ENCODE measurements at regions not wholly inside any gene's neighbourhood (a gene's known extent, or its start where the extent isn't known, plus 50 kb on each side); places are given as distances from the start of the nearest gene placed in this dataset.

DNA sequence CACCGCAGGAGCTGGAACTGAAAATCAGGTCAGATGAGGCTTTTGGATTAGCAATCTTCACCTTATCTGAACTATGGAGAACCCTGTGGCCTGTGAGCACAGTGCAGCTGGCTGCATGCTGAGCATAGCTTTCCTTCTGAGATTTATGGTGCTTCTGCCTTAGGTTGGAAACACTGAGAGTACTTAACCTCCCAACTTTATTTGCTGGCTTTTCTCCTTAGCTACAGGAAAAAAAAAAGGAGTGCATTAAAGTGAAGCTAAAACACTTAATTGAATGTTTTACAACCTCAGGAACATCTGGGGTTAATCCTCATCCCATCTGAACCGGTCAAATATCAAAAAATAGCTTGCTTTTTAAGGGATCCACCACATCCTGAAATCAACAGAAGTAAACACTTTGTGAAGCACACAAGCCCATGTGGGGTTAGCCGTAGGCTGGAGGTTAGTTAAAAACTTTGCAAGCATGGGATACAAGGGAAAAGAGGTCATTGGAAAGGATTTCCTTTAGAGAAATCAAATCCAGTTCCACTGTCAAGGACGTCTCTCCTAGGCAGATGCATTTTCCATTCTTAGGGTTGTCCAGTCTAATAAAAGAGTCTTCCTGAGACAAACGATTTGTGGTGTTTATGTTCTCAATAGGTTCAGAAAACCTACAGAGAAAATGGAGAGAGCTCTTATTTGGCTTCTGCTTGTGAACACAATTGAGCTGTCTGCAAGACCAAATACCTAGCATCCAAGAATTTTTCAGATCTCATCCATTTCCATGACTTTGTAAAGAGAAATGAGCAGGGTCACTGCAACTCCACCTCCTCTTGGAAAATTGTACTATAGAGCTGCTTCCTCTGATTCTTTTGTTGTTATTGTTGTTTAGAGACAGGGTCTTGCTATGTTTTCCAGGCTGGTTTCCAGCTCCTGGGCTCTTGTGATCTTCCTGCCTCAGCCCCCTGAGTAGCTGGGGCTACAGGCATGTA lies 470.4 kb upstream of the IGFBP3 start:
- DNase-seq (ENCODE audit: low read depth) = no peak
- TF ChIP-seq POLR2A (IDR thresholded peaks at IDR 0.05; ENCODE audit: extremely low read depth, insufficient read length) (no peak), MYC (IDR thresholded peaks at IDR 0.05; ENCODE audit: low read depth, low read length) (no peak)
- no peak overlapping the region for H3K4me3 ChIP-seq (ENCODE audit: low read depth, low read length)

DNA sequence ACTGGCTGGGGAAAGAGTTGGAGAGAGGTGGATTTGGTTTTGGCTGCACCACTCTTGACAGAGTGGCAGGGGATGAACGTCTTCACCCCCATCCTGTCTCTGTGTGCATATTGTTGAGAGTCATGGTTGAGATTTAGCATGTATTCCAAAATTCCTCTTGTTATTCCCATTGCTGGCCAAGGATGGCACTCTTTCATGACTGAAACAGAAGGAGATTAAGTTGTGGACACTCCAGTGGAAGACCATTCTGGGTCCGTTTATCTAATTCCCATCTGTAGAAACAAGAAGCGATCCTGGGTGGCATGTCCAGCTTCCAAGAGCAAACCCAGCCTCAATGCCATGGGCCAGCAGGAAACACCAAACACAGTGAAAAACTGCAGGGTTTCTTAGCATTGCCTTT lies 469.0 kb upstream of the IGFBP3 start:
- DNase-seq (ENCODE audit: low read depth) = no peak
- no peak for TF ChIP-seq POLR2A (IDR thresholded peaks at IDR 0.05; ENCODE audit: extremely low read depth, insufficient read length)
- TF ChIP-seq, protein P1, sequence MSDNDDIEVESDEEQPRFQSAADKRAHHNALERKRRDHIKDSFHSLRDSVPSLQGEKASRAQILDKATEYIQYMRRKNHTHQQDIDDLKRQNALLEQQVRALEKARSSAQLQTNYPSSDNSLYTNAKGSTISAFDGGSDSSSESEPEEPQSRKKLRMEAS (IDR thresholded peaks at IDR 0.05; ENCODE audit: low read depth, low read length) = no peak
- TF ChIP-seq, protein P2, sequence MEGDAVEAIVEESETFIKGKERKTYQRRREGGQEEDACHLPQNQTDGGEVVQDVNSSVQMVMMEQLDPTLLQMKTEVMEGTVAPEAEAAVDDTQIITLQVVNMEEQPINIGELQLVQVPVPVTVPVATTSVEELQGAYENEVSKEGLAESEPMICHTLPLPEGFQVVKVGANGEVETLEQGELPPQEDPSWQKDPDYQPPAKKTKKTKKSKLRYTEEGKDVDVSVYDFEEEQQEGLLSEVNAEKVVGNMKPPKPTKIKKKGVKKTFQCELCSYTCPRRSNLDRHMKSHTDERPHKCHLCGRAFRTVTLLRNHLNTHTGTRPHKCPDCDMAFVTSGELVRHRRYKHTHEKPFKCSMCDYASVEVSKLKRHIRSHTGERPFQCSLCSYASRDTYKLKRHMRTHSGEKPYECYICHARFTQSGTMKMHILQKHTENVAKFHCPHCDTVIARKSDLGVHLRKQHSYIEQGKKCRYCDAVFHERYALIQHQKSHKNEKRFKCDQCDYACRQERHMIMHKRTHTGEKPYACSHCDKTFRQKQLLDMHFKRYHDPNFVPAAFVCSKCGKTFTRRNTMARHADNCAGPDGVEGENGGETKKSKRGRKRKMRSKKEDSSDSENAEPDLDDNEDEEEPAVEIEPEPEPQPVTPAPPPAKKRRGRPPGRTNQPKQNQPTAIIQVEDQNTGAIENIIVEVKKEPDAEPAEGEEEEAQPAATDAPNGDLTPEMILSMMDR (IDR thresholded peaks at IDR 0.05; ENCODE audit: low read depth, low read length) = no peak
- TF ChIP-seq MYC (IDR thresholded peaks at IDR 0.05; ENCODE audit: low read depth, low read length) = no peak
- no peak overlapping the region for H3K4me3 ChIP-seq (ENCODE audit: low read depth, low read length)

DNA sequence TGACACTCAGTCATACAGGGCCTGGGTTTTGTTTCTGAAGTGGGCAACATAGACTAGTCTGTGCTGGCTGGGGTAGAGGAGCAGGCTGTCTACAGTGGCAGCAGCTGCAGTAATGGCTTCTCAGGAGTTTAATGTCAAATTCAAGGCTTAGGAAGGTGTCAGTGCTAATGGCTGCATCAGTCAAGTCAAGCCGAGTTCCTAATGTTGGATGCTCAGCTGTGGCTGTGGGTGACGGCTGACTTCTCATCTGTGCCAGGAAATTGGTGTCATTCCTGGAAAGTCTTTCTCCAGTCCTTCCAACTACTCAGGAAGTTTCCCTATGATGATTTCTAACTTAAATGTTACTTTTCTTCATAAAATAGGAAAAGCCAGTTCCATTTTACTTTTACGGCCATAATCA lies 468.1 kb upstream of the IGFBP3 start:
- TF ChIP-seq, protein P2 (IDR thresholded peaks at IDR 0.05; ENCODE audit: low read depth, low read length) = no peak
- TF ChIP-seq, protein P1 (IDR thresholded peaks at IDR 0.05; ENCODE audit: low read depth, low read length) = no peak
- TF ChIP-seq MYC (IDR thresholded peaks at IDR 0.05; ENCODE audit: low read depth, low read length) = no peak
- no peak for TF ChIP-seq POLR2A (IDR thresholded peaks at IDR 0.05; ENCODE audit: extremely low read depth, insufficient read length)
- DNase-seq (ENCODE audit: low read depth) = no peak
- H3K4me3 ChIP-seq (ENCODE audit: low read depth, low read length) = no peak overlapping the region

DNA sequence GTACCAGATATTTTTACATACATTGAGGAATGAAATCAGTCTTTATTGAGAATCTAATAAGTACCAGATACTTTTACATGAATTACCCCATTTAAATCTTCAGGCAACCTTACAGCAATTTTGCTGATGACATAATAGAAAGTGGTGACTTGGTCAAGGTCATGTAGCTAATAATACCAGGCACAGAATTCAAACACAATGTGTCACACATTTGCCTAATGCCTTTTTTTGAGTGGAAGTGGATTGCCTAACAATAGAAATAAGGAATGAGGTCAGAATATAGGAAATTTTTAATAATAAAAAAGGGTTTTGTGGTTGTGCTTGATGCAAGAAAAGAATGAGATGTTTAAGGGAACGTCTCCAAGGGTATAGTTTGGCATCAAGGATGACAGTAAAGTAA lies 466.6 kb upstream of the IGFBP3 start:
- no peak overlapping the region for H3K4me3 ChIP-seq (ENCODE audit: low read depth, low read length)
- no peak for TF ChIP-seq MYC (IDR thresholded peaks at IDR 0.05; ENCODE audit: low read depth, low read length)
- no peak for TF ChIP-seq POLR2A (IDR thresholded peaks at IDR 0.05; ENCODE audit: extremely low read depth, insufficient read length)
- TF ChIP-seq, protein P1 (IDR thresholded peaks at IDR 0.05; ENCODE audit: low read depth, low read length) = no peak
- TF ChIP-seq, protein P2 (IDR thresholded peaks at IDR 0.05; ENCODE audit: low read depth, low read length) = no peak
- DNase-seq (ENCODE audit: low read depth) = no peak

DNA sequence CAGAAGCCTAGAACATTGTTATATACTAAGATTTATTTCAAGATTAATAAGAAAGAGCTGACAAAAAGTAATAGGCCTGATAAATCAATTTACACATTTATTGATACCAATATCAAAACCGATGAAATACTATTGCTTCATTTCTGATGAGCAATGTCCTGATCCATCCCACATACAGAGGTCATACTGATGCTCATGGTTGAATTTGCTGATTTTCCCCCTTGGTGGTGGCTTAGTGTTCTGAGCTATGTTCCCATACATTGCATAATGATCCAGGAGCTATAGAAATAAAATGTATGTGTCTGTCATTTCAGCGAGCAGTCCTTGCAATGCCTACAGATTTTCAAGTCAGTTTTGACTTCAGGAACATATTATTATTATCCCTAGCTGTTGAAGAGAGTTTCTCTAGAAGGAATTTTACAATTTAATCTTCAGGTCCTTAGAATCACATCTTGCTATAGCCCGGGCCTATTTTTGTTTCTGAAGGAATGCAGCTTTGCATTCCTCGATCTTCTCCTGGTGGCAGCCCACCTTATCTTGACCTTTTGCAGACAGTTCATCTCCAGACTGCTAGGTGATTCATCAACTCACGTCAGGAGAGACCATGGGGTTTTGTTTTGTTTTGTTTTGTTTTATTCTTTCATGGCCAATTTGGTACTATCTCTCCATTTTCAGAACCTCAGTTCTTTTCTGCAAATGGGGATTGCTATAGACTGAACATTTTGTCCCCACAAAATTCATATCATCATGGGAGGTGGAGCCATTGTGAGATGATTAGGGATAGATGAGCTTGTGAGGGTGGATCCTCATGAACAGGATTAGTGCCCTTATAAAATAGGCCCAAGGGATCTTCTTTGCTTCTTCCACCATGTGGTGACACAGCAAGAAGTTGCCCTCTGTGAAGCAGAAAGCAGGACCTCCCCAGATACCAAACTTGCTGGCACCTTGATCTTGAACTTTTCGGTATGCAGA lies 465.6 kb upstream of the IGFBP3 start:
- TF ChIP-seq, protein P1 (IDR thresholded peaks at IDR 0.05; ENCODE audit: low read depth, low read length) = no peak
- no peak for TF ChIP-seq MYC (IDR thresholded peaks at IDR 0.05; ENCODE audit: low read depth, low read length)
- no peak for TF ChIP-seq POLR2A (IDR thresholded peaks at IDR 0.05; ENCODE audit: extremely low read depth, insufficient read length)
- TF ChIP-seq, protein P2 (IDR thresholded peaks at IDR 0.05; ENCODE audit: low read depth, low read length) = no peak
- no peak overlapping the region for H3K4me3 ChIP-seq (ENCODE audit: low read depth, low read length)
- DNase-seq (ENCODE audit: low read depth) = no peak
